KMS-11 (cell line): ENCODE measurements at regions not wholly inside any gene's neighbourhood (a gene's known extent, or its start where the extent isn't known, plus 50 kb on each side); places are given as distances from the start of the nearest gene placed in this dataset.

Experiments
- H2AFZ ChIP-seq: fragments of 200-600 bp; sonication (generic); 2 replicates; pipeline ENCODE4 v1.6.1; 2016; ENCODE audit warnings: antibody characterized with exemption, mixed run types, low read depth
- H3K27ac ChIP-seq: fragments of 200-600 bp; sonication (generic); 2 replicates; pipeline ENCODE4 v1.6.1; 2016; ENCODE audit warnings: mild to moderate bottlenecking, mixed run types
- H3K27me3 ChIP-seq: fragments of 200-600 bp; sonication (generic); 2 replicates; pipeline ENCODE4 v1.6.1; 2017; ENCODE audit warnings: mild to moderate bottlenecking, low read depth, mixed run types, moderate library complexity; ENCODE audit not compliant: insufficient read depth
- H3K36me3 ChIP-seq: fragments of 200-600 bp; sonication (generic); 2 replicates; pipeline ENCODE4 v1.6.1; 2017; ENCODE audit warnings: mild to moderate bottlenecking, mixed run types; ENCODE audit not compliant: insufficient read depth
- H3K4me1 ChIP-seq: fragments of 200-600 bp; sonication (generic); 2 replicates; pipeline ENCODE4 v1.6.1; 2016; ENCODE audit warnings: mild to moderate bottlenecking, low read depth, mixed run types; ENCODE audit not compliant: poor library complexity, severe bottlenecking
- H3K4me2 ChIP-seq: fragments of 200-600 bp; sonication (generic); 2 replicates; pipeline ENCODE4 v1.7.0; 2016; ENCODE audit warnings: mild to moderate bottlenecking, mixed run types
- H3K4me3 ChIP-seq: fragments of 200-600 bp; sonication (generic); IDR thresholded peaks from 2 replicates; pipeline ENCODE4 v1.6.1; 2017; ENCODE audit warnings: low read depth, low read length, mixed read lengths; ENCODE audit not compliant: insufficient read depth
- H3K79me2 ChIP-seq: fragments of 200-600 bp; sonication (generic); 2 replicates; pipeline ENCODE4 v1.6.1; 2016; ENCODE audit warnings: low read depth, mixed run types; ENCODE audit not compliant: insufficient read depth
- H3K9ac ChIP-seq: fragments of 200-600 bp; sonication (generic); 2 replicates; pipeline ENCODE4 v1.6.1; 2016; ENCODE audit warnings: mild to moderate bottlenecking, mixed run types
- H4K20me1 ChIP-seq: fragments of 200-600 bp; sonication (generic); 2 replicates; pipeline ENCODE4 v1.6.1; 2016; ENCODE audit warnings: mild to moderate bottlenecking, mixed run types; ENCODE audit not compliant: insufficient read depth
- CTCF ChIP-seq: fragments of 200-600 bp; sonication (generic); conservative IDR thresholded peaks from 2 replicates; pipeline ENCODE4 v1.6.1; 2017; ENCODE audit warnings: low read depth, mild to moderate bottlenecking, antibody characterized with exemption, low read length, moderate library complexity, mixed read lengths

DNA sequence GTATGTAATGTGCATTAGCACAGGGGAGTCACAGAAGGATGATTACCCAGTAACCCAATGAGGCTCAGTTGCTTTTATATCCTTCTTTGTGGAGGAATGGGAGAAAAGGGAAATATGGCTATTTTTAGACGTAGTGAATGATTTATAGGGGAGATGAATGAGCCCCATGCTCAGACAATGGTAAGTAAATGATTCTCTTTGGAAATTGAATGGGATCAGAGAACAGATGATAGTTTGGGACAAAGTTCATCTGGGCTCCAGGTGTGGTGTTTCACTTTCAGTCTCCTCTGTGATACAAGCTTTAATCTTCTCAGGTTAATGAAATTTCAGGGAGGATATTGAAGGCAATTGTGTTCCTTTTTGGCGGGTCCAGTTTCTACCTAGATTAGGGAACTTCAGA, 63.0 kb upstream of the MPP7 start:
- Histone ChIP-seq H3K27me3 (no peaks in the 10 kb centered on the region), H3K4me3 (no peak overlapping the region), H3K9ac (no peak overlapping the region), H3K4me2 (no peak overlapping the region), H2AFZ (no peak overlapping the region), H3K27ac (no peak overlapping the region), H3K36me3 (no peaks in the 10 kb centered on the region), H4K20me1 (no peaks in the 10 kb centered on the region), H3K4me1 (peaks cover 25% of the 10 kb centered on the region), H3K79me2 (no peaks in the 10 kb centered on the region)
- no peak for TF ChIP-seq CTCF

DNA sequence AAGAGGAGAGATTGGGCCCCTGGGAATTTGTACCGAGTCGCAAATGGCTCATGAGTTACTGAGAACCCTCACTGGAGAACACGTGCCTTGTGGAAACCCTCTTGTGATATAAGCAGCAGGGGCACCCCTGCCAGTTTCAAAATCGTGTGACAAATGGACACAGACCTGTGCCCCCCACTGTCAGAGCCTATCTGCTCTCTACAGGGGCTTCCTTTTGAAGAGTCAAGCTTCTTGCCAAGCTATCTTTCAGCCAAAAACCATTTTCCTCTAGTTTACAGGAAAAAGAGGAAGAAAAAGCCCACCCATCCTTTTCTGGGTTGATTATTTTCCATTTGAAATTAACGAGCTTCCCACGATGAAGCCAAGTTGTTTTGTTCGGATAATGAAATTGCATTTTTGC, 64.1 kb upstream of the MPP7 start:
- no peak overlapping the region for H3K4me3 ChIP-seq
- no peaks in the 10 kb centered on the region for H3K27me3 ChIP-seq
- no peak overlapping the region for H3K9ac ChIP-seq
- no peak overlapping the region for H3K4me2 ChIP-seq
- TF ChIP-seq CTCF: no peak
- no peaks in the 10 kb centered on the region for H4K20me1 ChIP-seq
- peaks cover 25% of the 10 kb centered on the region for H3K4me1 ChIP-seq
- H3K36me3 ChIP-seq: no peaks in the 10 kb centered on the region
- H3K79me2 ChIP-seq: no peaks in the 10 kb centered on the region
- no peak overlapping the region for H3K27ac ChIP-seq
- no peak overlapping the region for H2AFZ ChIP-seq

DNA sequence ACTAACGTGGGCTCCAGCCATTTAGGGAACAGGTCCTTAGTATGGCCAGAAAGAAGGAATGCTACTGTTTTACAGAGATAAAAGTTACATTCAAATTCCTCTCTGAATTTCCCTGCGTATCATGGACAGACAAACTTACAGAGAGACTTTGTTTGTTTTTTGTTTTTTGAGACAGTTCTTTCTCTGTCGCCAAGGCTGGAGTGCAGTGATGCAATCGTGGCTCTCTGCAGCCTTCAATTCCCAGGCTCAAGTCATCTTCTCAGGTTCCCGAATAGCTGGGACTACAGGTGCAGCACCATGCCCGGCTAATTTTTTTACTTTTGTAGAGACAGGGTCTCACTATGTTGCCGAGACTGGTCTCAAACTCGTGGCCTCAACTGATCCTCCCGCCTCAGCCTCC, 64.5 kb upstream of the MPP7 start:
- no peak overlapping the region for H2AFZ ChIP-seq
- no peaks in the 10 kb centered on the region for H3K79me2 ChIP-seq
- H3K36me3 ChIP-seq: no peaks in the 10 kb centered on the region
- peaks cover 25% of the 10 kb centered on the region for H3K4me1 ChIP-seq
- no peaks in the 10 kb centered on the region for H4K20me1 ChIP-seq
- no peak overlapping the region for H3K4me3 ChIP-seq
- H3K27ac ChIP-seq: no peak overlapping the region
- TF ChIP-seq CTCF: no peak
- H3K4me2 ChIP-seq: peak overlapping the region; percentile 50; the same call in 1 of the 2 replicates
- H3K9ac ChIP-seq: no peak overlapping the region
- no peaks in the 10 kb centered on the region for H3K27me3 ChIP-seq

- Histone ChIP-seq H3K9ac (no peak overlapping the region), H3K27me3 (no peaks in the 10 kb centered on the region), H2AFZ (0 out of 2 replicates have a peak overlapping the region, but pooled peaks have one; percentile 1), H3K4me1 (peaks cover 25% of the 10 kb centered on the region), H3K79me2 (no peaks in the 10 kb centered on the region), H3K36me3 (no peaks in the 10 kb centered on the region), H3K27ac (no peak overlapping the region), H3K4me3 (no peak overlapping the region), H3K4me2 (peak overlapping the region; percentile 50), H4K20me1 (no peaks in the 10 kb centered on the region)
- no peak for TF ChIP-seq CTCF
Measured at GRCh38 chr10:28367929-28368484, 65.1 kb upstream of the MPP7 start.
